ENCODE measurements at regions not wholly inside any gene's neighbourhood (a gene's known extent, or its start where the extent isn't known, plus 50 kb on each side); places are given as distances from the start of the nearest gene placed in this dataset.

GRCh38 chr13:75103976-75104375, 378.0 kb downstream of the TBC1D4 start:
- TF ChIP-seq CTCF (IDR thresholded peaks at IDR 0.05) (no peak), POLR2A (IDR thresholded peaks at IDR 0.05) (no peak)
